Medulla oblongata (tissue), 1 donor: ENCODE measurements at regions not wholly inside any gene's neighbourhood (a gene's known extent, or its start where the extent isn't known, plus 50 kb on each side); places are given as distances from the start of the nearest gene placed in this dataset.
"Not testable (repeated sequence)": the region's sequence is repeated elsewhere in the genome, so short reads cannot be mapped to it uniquely, and the experiment has no call there.

Experiments used
- DNase-seq: peaks from one replicate; pipeline ENCODE4 v3.0.0-alpha.2; 2015; ENCODE audit errors: extremely low spot score

DNA sequence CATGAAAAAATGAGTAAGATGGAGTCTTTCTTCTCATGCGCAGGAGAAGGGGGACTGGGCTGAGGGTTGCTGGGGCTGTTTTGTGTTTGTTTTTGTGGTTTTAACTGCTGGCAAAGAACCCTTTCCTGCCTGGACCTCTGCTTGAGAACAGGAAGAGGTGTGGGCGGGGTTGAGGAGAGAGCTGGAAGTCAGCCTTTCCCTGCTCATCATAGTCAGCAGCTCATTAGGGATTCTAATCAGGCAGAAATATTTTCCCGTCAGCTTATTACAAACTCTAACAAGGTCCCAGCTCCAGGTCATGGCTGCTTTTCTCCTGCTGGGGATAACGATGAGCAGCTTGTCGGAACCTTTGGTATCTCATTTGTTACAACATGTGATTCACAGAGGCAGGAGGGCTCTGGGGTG is 185.0 kb upstream of the NRXN3 start:
- DNase-seq, result no peak

DNA sequence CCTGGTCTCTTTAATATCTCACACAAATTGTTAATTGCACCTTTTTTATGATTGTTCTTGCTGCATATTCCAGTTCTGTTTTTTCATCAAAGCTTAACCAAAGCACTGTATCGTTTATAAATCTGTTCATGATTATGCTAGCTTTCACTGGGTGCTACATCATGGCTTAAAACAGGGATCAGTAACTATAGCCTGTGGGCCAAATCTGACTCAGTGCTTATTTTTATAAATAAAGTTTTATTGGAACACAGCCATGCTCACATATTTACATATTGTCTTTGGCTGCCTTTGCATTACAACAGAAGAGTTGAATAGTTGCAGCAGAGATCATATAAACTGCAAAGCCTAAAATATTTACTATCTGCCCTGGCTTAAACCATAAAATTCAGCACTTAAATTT is 183.4 kb upstream of the NRXN3 start:
- DNase-seq, result no peak

DNA sequence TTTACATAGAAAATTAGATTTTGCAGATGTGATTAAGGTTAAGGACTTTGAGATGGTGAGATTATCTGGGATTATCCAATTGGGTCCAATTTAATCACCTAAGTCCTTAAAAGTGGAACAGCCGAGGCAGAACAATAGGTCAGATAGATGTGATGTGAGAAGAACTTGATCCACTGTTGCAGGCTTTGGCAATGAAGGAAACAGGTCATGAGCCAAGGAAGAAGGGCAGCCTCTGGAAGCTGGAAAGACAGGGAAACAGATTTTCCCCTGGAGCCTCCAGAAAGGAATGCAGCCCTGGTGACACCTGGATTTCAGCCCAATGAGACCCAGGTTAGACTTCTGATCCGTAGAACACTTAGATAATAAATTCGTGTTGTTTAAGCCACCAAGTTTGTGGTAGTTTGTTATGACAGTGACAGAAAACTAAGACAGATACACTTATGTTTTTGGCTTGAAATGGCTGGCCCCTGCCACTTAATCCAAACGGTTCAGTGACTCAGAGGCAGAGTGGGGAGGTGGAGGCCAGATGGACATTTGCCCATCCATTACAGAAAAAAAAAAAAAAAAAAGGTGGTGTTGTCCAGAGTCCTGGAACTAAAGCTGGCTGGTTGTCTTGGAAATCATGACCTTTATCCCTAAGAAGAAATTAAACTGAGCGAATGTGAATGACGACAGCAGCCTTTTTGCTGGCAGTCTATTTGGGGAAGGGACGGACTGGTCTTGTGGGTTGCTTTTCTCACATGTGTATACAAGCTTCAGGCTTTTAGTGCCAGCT is 181.9 kb upstream of the NRXN3 start:
- peak; percentile 78 for DNase-seq

DNA sequence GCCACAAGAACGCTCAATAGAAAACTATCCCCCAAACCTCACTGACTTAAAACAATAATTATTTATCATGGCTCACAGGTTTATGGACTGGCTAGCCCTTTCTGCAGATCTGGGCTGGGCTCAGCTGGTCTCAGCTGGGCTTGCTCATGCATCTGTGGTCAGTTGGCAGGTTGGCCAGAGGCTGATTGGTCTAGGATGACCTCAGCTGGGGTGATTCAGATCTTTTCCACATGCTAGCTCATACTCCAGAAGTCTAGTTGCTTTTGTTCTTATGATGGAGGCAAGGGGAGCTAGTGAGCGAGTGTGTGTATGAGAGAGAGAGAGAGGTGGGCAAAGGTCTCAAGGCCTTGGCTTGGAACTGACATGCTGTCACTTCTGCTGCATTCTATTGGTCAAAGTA is 181.2 kb upstream of the NRXN3 start:
- DNase-seq, result peak; percentile 94

DNA sequence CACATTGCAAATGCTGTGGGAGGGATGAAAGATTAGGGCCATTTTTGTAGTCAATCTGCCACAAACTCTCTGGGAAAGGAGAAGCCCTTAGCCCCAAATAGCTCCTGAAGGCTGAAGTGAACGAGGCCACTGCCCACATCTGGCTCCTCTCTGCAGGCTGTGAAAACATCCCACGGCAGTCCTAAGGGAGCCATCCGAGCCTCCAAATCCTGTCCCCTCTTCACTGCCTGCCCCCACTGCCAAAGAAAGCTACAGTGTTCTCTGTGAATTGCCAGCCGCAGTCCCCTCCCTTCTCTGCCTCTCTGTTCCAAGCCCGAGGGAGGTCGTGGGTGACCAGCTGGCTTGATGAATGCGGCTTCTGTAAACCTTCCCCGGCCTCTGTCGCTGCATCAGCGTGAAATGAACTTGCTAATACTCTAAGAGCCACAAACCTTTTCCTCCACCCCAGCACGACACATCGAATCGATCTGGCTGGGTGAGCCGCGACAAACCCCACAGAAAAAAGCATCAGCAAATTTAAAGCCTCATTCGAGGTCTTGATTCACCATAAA is 180.7 kb upstream of the NRXN3 start:
- peak; percentile 96 for DNase-seq

DNA sequence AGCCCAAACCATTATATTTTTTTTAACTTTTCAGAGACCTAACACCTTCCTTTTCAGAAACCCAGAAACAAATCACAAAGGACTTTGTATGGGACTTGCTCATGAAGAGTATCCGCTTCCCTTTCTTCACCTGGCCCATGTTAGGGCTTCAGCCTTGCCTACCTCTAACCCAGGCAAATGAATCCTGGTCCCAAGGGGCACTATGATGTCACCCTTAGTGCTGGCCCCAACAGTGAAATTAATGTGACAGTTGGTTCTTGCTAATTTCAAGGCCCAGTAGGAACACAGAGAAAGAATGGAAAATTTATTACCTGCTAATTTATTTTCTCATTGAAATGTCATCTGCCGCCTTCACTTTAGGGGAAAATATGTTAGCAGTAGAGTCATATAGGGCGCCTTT is 179.8 kb upstream of the NRXN3 start:
- no peak for DNase-seq

DNA sequence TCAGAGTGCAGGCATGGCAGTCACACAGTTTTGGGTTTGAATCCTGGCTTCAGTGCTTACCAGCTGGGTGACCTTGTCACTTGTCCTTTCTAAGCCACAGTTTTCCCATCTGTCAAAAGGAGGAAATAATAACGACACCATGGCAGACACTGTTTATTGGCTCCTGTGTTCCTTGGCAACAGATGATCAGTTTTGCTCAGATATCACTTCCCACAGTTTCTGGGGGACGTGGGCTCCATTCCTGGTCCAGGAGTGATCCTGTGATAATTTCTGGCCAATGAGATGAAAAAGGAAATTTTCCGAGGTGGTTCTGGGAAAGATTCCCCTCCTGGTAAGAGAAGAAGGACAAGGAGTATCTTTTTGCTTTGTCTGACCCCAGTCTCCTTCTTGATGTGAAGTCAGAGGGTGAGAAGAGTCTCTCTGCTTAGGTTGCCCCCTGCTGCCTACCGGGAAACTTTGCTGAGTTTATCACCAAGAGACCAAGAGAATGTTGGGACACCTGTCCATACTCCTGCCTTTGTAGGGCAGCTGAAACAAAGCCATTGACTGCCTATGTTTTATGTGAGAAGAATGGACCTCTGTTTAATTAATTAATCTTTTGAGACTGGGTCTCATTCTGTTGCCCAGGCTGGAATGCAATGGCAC is 178.9 kb upstream of the NRXN3 start:
- peak; percentile 55 for DNase-seq

DNA sequence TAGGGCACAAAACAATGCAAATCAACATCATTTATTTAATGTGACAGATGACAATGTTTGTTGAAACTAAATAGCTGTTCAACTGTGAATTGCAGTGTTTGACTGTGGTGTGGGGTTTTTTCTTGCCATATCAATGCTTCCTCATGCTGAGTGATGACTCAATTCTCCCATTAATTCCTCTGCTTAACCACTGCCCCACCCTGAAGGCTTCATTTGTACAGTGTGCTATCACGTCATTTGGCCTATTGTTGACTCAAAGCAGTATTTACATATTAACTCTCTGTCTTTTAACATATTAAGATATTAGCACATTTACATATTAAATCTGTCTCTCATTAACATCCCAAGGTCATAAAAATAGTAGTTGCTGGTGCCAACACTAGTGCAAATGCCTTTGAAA is 164.8 kb upstream of the NRXN3 start:
- no peak for DNase-seq

DNA sequence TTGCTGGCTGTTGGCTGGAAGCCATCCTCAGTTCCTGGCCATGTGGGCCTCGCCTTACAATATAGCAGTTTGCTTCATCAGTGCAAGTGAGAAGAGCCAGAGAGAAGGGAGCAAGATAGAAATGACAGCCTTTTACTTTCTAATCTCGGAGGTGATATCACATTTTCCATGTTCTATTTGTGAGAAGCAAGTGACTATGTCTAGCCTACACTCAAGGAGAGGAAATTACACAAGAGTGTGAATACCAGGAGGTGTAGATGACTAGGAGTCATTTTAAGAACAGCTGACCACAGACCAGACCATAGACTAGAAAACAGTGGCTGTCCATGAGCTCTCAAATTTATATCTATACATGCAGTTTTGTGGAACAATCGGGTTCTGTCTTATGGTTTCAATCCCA is 163.0 kb upstream of the NRXN3 start:
- DNase-seq, result no peak

DNA sequence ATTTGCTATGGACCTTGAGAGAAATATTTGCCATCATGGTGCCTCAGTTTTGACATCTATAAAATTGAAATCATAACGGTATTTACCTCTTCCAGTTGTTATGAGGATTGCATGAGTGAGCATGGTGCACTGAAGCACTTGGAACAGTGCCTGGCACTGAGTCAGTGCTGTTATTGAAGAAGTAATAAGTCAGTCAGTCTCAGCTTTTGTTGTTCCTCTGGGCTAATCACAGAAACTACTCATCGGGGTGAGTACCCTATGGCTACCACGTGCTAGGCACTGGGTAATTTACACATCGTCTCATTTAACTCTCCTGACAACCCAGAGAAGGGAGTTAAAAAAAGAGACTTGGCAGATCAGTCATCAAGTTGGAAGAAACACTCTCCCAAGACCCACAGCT is 159.5 kb upstream of the NRXN3 start:
- DNase-seq, result no peak

DNA sequence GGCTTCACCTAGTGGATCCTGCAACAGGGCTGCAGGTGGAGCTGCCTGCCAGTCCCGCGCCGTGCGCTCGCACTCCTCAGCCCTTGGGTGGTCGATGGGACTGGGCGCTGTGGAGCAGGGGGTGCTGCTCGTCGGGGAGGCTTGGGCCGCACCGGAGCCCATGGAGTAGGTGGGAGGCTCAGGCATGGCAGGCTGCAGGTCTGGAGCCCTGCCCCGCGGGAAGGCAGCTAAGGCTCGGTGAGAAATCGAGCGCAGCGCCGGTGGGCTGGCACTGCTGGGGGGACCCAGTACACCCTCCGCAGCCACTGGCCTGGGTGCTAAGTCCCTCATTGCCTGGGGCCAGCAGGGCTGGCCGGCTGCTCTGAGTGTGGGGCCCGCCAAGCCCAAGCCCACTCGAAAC is 156.3 kb upstream of the NRXN3 start:
- not testable (repeated sequence) for DNase-seq

DNA sequence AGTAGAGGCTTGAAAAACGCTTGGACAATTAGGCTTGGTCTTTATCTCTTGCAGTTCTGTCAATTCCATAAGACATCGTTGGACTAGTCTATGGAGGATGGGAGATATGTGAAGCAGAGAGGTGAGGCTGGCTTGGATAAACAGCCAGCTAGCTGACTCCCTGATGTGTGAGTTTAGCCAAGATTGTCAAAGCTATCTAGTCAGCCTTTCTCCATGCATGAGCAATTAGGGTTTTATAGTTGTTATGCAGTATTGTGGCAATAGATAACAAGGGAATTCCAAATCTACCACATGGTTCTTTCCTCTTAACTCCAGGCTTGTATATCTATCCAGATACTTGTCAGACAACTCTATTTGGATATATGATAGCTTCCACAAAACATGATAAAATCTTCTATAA is 153.6 kb upstream of the NRXN3 start:
- DNase-seq, result no peak

DNA sequence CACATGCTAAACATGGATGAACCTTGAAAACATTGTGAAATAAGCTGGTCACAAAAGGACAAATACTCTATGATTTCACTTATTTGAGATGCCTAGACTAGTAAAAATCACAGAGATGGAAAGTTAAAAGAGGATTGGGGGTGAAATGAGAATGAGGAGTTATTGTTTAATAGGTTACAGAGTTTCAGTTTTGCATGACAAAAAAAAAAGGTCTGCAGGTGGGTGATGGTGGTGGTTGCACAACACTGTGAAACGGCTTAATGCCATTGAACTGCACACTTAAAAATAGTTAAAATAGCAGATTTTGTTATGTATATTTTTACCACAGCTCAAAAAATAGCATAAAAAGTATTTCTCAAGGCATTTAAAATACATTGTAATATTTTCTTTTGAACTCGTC is 151.9 kb upstream of the NRXN3 start:
- no peak for DNase-seq

DNA sequence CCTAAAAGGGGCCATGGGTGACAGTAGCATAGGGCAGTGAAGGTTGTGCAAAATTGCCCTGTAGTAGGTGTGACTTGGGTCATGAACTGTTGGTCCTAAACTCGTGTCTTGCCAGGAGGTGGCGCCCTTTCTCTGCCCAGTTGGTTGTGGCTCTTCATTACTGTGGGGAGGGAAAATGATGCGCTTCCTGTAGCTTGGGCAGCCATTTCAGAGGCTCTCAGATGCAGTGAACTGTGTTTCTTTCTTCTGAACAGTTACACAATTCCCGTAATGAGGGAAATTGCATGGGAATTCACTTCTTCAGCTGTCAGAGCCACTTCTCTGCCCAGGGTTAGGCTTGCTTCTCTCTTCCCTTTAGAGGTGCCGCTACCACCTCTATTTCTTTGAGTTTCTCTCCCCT is 148.1 kb upstream of the NRXN3 start:
- DNase-seq, result peak; percentile 33

DNA sequence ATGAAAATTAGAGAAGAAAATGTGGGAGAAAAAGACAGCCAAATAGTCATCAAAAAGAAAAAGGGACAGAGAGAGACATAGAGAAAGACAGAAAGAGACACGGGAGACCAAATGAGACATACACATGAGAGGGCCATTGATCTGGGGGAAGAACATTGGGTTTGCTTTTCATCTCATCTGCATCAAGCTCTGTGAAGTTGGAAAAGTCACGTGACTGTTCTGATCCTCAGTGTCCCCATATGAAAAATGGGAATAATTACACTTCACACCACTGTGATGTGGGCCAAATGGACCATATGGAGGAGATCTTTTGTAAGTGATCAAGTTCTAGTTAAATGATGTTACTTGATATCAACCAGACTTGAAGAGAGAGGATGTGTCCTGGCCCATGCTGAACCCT is 147.1 kb upstream of the NRXN3 start:
- DNase-seq, result no peak

DNA sequence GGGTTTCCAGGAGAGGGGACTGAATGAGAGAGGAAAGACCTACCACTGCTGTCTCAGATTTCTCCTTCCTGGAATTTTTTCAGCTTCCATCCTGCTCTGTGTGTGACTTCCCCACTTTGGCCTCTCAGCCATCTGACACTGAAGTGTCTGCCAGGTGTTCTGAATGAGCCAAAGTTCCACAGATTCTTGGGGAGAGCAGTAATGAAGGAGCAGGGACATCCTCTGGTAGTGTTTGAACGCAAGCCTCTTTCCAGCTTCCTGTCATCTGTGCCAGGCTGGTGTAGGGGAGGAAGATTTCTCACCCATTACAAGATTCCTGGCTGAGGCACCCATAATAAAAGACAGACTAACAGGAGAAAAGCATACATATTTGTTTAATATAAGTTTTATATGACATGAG is 141.7 kb upstream of the NRXN3 start:
- no peak for DNase-seq

DNA sequence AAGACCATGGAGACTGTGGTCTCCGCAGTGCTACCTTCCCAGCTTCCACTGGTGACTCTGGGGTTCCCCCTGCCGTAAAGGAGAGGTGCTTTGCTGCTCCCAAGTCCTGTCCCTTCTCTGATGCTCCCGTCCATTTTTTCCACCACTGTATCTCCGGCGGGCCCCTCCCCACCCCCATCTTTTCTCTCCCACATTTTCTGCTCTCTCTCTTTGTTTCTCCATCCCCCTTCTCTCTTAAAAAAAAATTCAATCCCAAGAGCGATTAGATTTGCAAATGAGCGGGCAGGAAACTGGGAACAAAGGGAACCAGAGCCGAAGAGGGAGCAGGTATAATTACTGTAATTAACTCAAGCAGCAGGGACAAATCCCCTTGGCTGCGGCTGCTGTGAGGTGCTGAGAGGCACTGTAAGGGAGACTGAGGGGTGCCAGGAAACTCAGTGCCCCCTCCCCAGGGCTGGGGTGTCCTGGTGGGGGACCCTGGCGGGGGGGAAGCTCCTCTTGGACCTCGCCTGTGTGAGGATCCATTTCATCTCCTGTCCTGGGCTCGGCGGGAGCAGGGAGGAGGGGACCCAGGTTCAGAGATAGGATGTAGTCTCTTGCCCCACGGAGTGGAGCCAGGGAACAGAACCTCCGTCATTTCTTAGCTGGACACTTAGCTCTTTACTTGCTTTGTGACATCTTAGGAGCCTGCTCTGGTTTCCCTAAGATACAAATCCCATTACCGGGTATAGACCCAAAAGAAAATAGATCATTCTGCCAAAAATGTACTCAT is 140.4 kb upstream of the NRXN3 start:
- peak; percentile 45 for DNase-seq

DNA sequence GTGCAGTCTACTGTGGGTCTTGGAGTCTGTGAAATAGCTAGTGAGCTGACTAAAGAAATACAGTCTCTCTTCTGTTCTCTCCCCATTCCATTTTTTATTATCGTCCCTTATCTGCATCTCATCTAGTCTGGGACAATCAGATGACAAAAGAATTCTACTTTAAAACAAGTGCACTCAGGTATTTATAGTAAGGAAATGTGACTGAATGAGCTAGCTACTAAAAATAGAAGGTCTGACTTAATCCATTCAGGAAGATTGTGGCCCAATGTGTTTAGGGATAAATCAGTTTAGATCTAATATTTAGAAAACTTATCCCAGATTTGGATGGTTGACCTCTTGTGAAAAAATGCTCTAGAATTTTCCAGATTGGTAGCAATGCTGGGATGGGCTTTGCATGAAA is 126.8 kb upstream of the NRXN3 start:
- no peak for DNase-seq

DNA sequence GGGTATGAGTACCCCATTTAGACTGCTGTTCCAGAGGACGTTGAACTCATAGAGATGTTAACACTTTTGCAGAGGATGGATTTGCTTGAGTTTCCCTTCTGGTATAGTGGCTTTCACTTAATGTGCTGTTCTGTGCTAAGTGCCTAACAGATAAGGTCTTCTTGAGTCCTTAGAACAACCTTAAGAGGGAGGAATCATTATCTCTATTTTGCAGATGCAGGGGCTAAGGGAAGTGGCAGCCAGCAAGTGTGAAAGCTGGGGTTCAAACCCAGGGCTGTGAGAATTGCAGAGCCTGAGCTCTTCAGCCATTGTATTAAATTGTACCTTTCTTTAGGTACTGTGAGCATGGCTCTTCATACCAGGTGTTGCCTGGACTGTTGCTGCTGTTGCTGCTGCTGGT is 122.1 kb upstream of the NRXN3 start:
- no peak for DNase-seq

DNA sequence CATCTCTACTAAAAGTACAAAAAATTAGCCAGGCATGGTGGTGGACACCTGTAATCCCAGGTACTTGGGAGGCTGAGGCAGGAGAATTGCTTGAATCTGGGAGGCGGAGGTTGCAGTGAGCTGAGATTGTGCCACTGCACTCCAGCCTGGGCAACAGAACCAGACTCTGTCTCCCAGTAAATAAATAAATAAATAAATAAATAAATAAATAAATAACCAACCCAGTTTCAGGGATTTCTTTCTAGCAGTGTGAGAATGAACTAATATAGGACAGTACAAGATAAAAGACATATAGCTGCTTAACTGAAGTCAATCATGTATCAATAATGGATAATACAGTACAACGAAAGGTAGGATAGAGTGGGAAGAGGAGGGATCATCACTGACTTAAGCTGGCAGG is 113.3 kb upstream of the NRXN3 start:
- DNase-seq, result not testable (repeated sequence)

DNA sequence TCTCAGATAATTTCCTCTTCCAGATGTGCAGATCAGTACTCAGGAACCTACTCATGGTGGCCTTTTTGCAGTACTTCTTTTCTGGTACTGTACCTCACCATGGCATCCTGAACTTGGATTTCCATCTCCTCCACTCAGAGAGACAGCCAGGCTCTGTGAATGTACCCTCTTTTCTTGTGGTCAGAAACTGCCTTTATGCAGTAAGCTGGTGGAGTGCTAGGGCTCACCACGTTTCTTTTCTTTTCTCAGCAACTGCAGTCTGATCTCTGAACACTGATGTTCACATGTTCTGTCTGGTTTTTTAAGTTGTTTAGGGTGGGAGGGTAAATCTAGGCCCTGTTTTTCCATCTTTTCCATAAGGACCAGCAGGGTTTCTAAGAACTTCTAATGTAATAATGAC is 99.8 kb upstream of the NRXN3 start:
- DNase-seq, result no peak

DNA sequence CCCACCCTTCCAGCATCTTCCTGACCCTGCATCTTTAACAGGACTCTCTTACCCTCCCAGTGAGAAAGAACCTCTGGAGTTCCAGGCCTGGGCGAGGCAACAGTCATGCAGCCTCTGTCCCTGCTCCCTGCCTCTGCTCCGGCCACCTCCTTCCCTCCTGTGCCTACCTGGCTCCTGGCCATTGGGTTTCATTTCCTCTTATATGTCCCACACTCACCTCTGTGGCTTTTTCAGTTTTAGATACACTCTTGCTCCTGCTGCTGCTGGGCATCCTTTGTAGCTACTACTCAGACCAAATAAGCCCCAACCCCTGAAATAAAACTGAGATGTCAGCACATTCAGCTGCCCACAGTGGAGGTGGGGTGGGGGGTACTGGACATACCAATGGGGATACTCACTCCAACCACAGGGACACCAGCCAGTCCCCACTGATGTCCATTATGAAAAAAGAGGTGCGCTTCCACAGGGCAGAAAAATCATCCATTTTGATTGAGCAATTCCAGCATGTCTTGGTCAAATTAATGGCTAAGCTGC is 99.1 kb upstream of the NRXN3 start:
- no peak for DNase-seq
